Lung microvascular endothelial cell (primary cell): ENCODE measurements at regions not wholly inside any gene's neighbourhood (a gene's known extent, or its start where the extent isn't known, plus 50 kb on each side); places are given as distances from the start of the nearest gene placed in this dataset.

Experiments used
- DNase-seq, 2 donors: peaks; one replicate each; pipeline versions ENCODE4 v3.0.0 to v3.0.0-alpha.2; 2010; ENCODE audit warnings: low read depth in 2 of 2

- DNase-seq: no peak
Measured at GRCh38 chr13:40187841-40188591, 478.4 kb downstream of the FOXO1 start.

- no peak for DNase-seq
Measured at GRCh38 chr13:40189426-40189825, 477.0 kb downstream of the FOXO1 start.

GRCh38 chr13:40189898-40190630 lies 476.4 kb downstream of the FOXO1 start:
- no peak for DNase-seq

- peak; percentile 61 to 90 for DNase-seq
Measured at GRCh38 chr13:40190641-40191100, 475.8 kb downstream of the FOXO1 start.

- peak in 1 of 2 donors; percentile 35 for DNase-seq
Measured at GRCh38 chr13:40191186-40191980, 475.1 kb downstream of the FOXO1 start.

- no peak for DNase-seq
Measured at GRCh38 chr13:40192452-40192851, 474.0 kb downstream of the FOXO1 start.

- DNase-seq: no peak
Measured at GRCh38 chr13:40192858-40193257, 473.6 kb downstream of the FOXO1 start.

GRCh38 chr13:40193286-40194223 lies 472.9 kb downstream of the FOXO1 start:
- DNase-seq: peak; percentile 59 to 83

GRCh38 chr13:40194224-40194806 lies 472.1 kb downstream of the FOXO1 start:
- DNase-seq: peak; percentile 89 to 97

- no peak for DNase-seq
Measured at GRCh38 chr13:40197049-40197448, 469.4 kb downstream of the FOXO1 start.

- DNase-seq: no peak
Measured at GRCh38 chr13:40197936-40198595, 468.4 kb downstream of the FOXO1 start.

- DNase-seq: peak in 1 of 2 donors; percentile 12
Measured at GRCh38 chr13:40200273-40200978, 466.0 kb downstream of the FOXO1 start.

- no peak for DNase-seq
Measured at GRCh38 chr13:40204246-40204645, 462.2 kb downstream of the FOXO1 start.

- peak; percentile 6 to 8 for DNase-seq
Measured at GRCh38 chr13:40205771-40206240, 460.6 kb downstream of the FOXO1 start.

GRCh38 chr13:40206241-40207000 lies 460.0 kb downstream of the FOXO1 start:
- DNase-seq: peak; percentile 78 to 87

GRCh38 chr13:40207001-40207478 lies 459.4 kb downstream of the FOXO1 start:
- no peak for DNase-seq

GRCh38 chr13:40208517-40208916 lies 457.9 kb downstream of the FOXO1 start:
- no peak for DNase-seq
